DND-41 (cell line): ENCODE measurements at regions not wholly inside any gene's neighbourhood (a gene's known extent, or its start where the extent isn't known, plus 50 kb on each side); places are given as distances from the start of the nearest gene placed in this dataset.

Source experiments
- ATAC-seq: fragments of 200-7000 bp; cut with Tn5 transposase; 3 replicates; pipeline ENCODE4 v1.9.1; 2021; ENCODE audit warnings: low read depth; ENCODE audit not compliant: insufficient read depth
- DNase-seq: peaks from one replicate; pipeline ENCODE4 v3.0.0-alpha.2; 2020
- H2AFZ ChIP-seq: 2 replicates; pipeline ENCODE4 v1.6.0; 2012; ENCODE audit warnings: low read depth, low read length
- H3K27ac ChIP-seq: 2 replicates; pipeline ENCODE4 v1.5.1; 2012; ENCODE audit warnings: low read length, inconsistent platforms
- H3K27me3 ChIP-seq: fragments of 200-600 bp; sonication (generic); 2 replicates; pipeline ENCODE4 v1.6.0; 2012; ENCODE audit warnings: low read length, mild to moderate bottlenecking, inconsistent platforms; ENCODE audit not compliant: insufficient read depth, poor library complexity
- H3K36me3 ChIP-seq: 2 replicates; pipeline ENCODE4 v1.5.1; 2012; ENCODE audit warnings: low read length, inconsistent platforms; ENCODE audit not compliant: insufficient read depth
- H3K4me1 ChIP-seq: 2 replicates; pipeline ENCODE4 v1.5.1; 2012; ENCODE audit warnings: mild to moderate bottlenecking, low read length; ENCODE audit not compliant: insufficient read depth
- H3K4me2 ChIP-seq: 2 replicates; pipeline ENCODE4 v1.6.0; 2012; ENCODE audit warnings: mild to moderate bottlenecking, moderate library complexity, low read length, inconsistent platforms; ENCODE audit not compliant: insufficient read depth
- H3K4me3 ChIP-seq, 2 experiments: fragments of 200-600 bp in 1 of 2; shearing (Covaris generic) in 1 of 2; 2 replicates each; pipeline ENCODE4 v1.5.1; 2012 to 2016; ENCODE audit warnings: inconsistent platforms in 2 of 2, low read length in 2 of 2, mild to moderate bottlenecking in 2 of 2, low read depth in 1 of 2, moderate library complexity in 1 of 2
- H3K79me2 ChIP-seq: 2 replicates; pipeline ENCODE4 v1.6.0; 2012; ENCODE audit warnings: low read length, inconsistent platforms; ENCODE audit not compliant: insufficient read depth
- H3K9ac ChIP-seq: 2 replicates; pipeline ENCODE4 v1.6.0; 2012; ENCODE audit warnings: low read depth, mild to moderate bottlenecking, inconsistent platforms, low read length, moderate library complexity
- H3K9me3 ChIP-seq: 2 replicates; pipeline ENCODE4 v1.5.1; 2012; ENCODE audit warnings: low read length, moderate library complexity, mild to moderate bottlenecking, inconsistent platforms; ENCODE audit not compliant: insufficient read depth, severe bottlenecking
- H4K20me1 ChIP-seq: 2 replicates; pipeline ENCODE4 v1.6.0; 2012; ENCODE audit warnings: low read length; ENCODE audit not compliant: insufficient read depth
- CTCF ChIP-seq: IDR thresholded peaks from 2 replicates; pipeline ENCODE4 v1.5.1; 2012; ENCODE audit warnings: borderline replicate concordance, low read length, moderate library complexity, mild to moderate bottlenecking; ENCODE audit not compliant: poor library complexity, severe bottlenecking; ENCODE audit errors: extremely low read depth
- EZH2 ChIP-seq: IDR thresholded peaks from 3 replicates; pipeline ENCODE4 v1.6.1; 2012; ENCODE audit warnings: borderline replicate concordance, low read depth, mild to moderate bottlenecking, moderate library complexity, low read length, inconsistent platforms; ENCODE audit not compliant: severe bottlenecking

GRCh38 chr13:61765940-61766666, 350.5 kb upstream of the PCDH20 start:
- H3K4me3 ChIP-seq: no peak overlapping the region
- no peak overlapping the region for H2AFZ ChIP-seq
- no peaks in the 10 kb centered on the region for H4K20me1 ChIP-seq
- H3K79me2 ChIP-seq: no peaks in the 10 kb centered on the region
- TF ChIP-seq CTCF: no peak
- no peak for TF ChIP-seq EZH2
- H3K9me3 ChIP-seq: no peaks in the 10 kb centered on the region
- H3K27ac ChIP-seq: no peak overlapping the region
- H3K4me2 ChIP-seq: no peak overlapping the region
- ATAC-seq (no peak), DNase-seq (no peak)
- no peaks in the 10 kb centered on the region for H3K36me3 ChIP-seq
- no peaks in the 10 kb centered on the region for H3K4me1 ChIP-seq
- no peak overlapping the region for H3K9ac ChIP-seq
- H3K27me3 ChIP-seq: no peaks in the 10 kb centered on the region

GRCh38 chr13:61765181-61765742, 349.6 kb upstream of the PCDH20 start:
- Histone ChIP-seq H4K20me1 (no peaks in the 10 kb centered on the region), H3K79me2 (no peaks in the 10 kb centered on the region), H3K4me3 (no peak overlapping the region), H3K27ac (no peak overlapping the region), H3K9me3 (no peaks in the 10 kb centered on the region), H3K36me3 (no peaks in the 10 kb centered on the region), H3K9ac (no peak overlapping the region), H3K4me1 (no peaks in the 10 kb centered on the region), H3K4me2 (no peak overlapping the region), H2AFZ (no peak overlapping the region), H3K27me3 (no peaks in the 10 kb centered on the region)
- TF ChIP-seq CTCF: no peak
- no peak for DNase-seq
- no peak for ATAC-seq

- no peaks in the 10 kb centered on the region for H3K27me3 ChIP-seq
- no peak for ATAC-seq
Measured at GRCh38 chr13:61761690-61762089, 346.0 kb upstream of the PCDH20 start.

More at GRCh38 chr13:61761690-61762089, 346.0 kb upstream of the PCDH20 start:
- Histone ChIP-seq H3K4me2 (no peak overlapping the region), H3K79me2 (no peaks in the 10 kb centered on the region), H3K9me3 (no peaks in the 10 kb centered on the region), H3K4me1 (no peaks in the 10 kb centered on the region), H3K36me3 (no peaks in the 10 kb centered on the region), H3K4me3 (no peak overlapping the region), H2AFZ (no peak overlapping the region), H4K20me1 (no peaks in the 10 kb centered on the region), H3K27ac (no peak overlapping the region), H3K9ac (no peak overlapping the region)
- DNase-seq: no peak
- TF ChIP-seq EZH2 (no peak), CTCF (no peak)
